Liver (tissue), 3 donors: ENCODE measurements at regions not wholly inside any gene's neighbourhood (a gene's known extent, or its start where the extent isn't known, plus 50 kb on each side); places are given as distances from the start of the nearest gene placed in this dataset.

ENCODE experiments used
- CTCF ChIP-seq: fragments of 150-350 bp; IDR thresholded peaks from 2 replicates; pipeline ENCODE4 v1.5.1; 2017; ENCODE audit warnings: improper control_type of control experiment, low read depth, low read length; ENCODE audit not compliant: missing input control
- GABPA ChIP-seq, 2 donors: IDR thresholded peaks in 1 of 2; conservative IDR thresholded peaks in 1 of 2; 2 replicates each; pipeline ENCODE4 v1.6.1; 2016; ENCODE audit warnings: antibody characterized with exemption in 2 of 2, mild to moderate bottlenecking in 1 of 2, moderate library complexity in 1 of 2
- donor health status: healthy.
- donor health status: healthy.

DNA sequence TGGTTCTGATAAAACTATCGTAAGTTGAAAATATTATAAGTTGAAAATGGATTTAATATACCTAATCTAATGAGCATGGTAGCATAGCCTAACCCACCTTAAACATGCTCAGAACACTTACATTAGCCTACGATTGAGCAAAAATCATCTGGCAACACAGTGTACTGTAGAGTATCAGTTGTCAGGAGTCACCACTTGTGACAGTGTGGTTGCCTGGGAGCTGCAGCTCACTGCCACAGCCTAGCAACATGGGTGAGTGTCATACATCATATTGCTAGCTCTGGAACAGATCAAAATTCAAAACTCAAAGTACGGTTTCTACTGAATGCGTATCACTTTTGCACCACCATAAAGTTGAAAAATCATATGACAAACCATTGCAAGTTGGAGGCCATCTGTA lies 203.5 kb downstream of the ATXN7L3B start:
- TF ChIP-seq CTCF (no peak), GABPA (IDR thresholded peaks at IDR 0.05 in 1 of 2, conservative IDR thresholded peaks at IDR 0.05 in 1 of 2) (no peak)
